DMS 273 (cell line): ENCODE measurements at regions not wholly inside any gene's neighbourhood (a gene's known extent, or its start where the extent isn't known, plus 50 kb on each side); places are given as distances from the start of the nearest gene placed in this dataset.

Experiments used
- DNase-seq: peaks from one replicate; lab custom pipeline; 2025; ENCODE audit not compliant: unreplicated experiment; lab: John Stamatoyannopoulos, UW

GRCh38 chr13:56752636-56753035 lies 388.1 kb upstream of the PRR20A start:
- no peak for DNase-seq

- peak; percentile 9 for DNase-seq
These were observed 385.4 kb upstream of the PRR20A start for GRCh38 chr13:56755181-56755935.

- peak; percentile 0 for DNase-seq
These were observed 377.4 kb upstream of the PRR20A start for GRCh38 chr13:56763333-56763732.

- peak; percentile 3 for DNase-seq
These were observed 367.6 kb upstream of the PRR20A start for GRCh38 chr13:56773148-56773547.

GRCh38 chr13:56789527-56789926 lies 351.2 kb upstream of the PRR20A start:
- DNase-seq = no peak

GRCh38 chr13:56837161-56837560 lies 303.6 kb upstream of the PRR20A start:
- no peak for DNase-seq

GRCh38 chr13:56850852-56851251 lies 289.9 kb upstream of the PRR20A start:
- no peak for DNase-seq

GRCh38 chr13:56861476-56861875 lies 279.2 kb upstream of the PRR20A start:
- no peak for DNase-seq

GRCh38 chr13:56864451-56864850 lies 276.3 kb upstream of the PRR20A start:
- DNase-seq = no peak

- DNase-seq = no peak
These were observed 275.3 kb upstream of the PRR20A start for GRCh38 chr13:56865416-56865815.

GRCh38 chr13:56869671-56870070 lies 271.0 kb upstream of the PRR20A start:
- DNase-seq = no peak

- no peak for DNase-seq
These were observed 254.3 kb upstream of the PRR20A start for GRCh38 chr13:56886398-56886797.

- DNase-seq = no peak
These were observed 252.3 kb upstream of the PRR20A start for GRCh38 chr13:56888455-56888854.

GRCh38 chr13:56893843-56894242 lies 246.9 kb upstream of the PRR20A start:
- DNase-seq = no peak

- DNase-seq = no peak
These were observed 240.0 kb upstream of the PRR20A start for GRCh38 chr13:56900549-56901279.

- no peak for DNase-seq
These were observed 238.4 kb upstream of the PRR20A start for GRCh38 chr13:56902276-56902675.

- no peak for DNase-seq
These were observed 236.9 kb upstream of the PRR20A start for GRCh38 chr13:56903710-56904282.

- no peak for DNase-seq
These were observed 233.8 kb upstream of the PRR20A start for GRCh38 chr13:56906909-56907308.

- DNase-seq = no peak
These were observed 233.0 kb upstream of the PRR20A start for GRCh38 chr13:56907766-56908165.

- DNase-seq = no peak
These were observed 230.7 kb upstream of the PRR20A start for GRCh38 chr13:56909896-56910600.

- no peak for DNase-seq
These were observed 222.8 kb upstream of the PRR20A start for GRCh38 chr13:56917966-56918365.
